T-cell (primary cell): ENCODE measurements at regions not wholly inside any gene's neighbourhood (a gene's known extent, or its start where the extent isn't known, plus 50 kb on each side); places are given as distances from the start of the nearest gene placed in this dataset.
"Not testable (repeated sequence)": the region's sequence is repeated elsewhere in the genome, so short reads cannot be mapped to it uniquely, and the experiment has no call there.

Source experiments
- ATAC-seq, 4 experiments: fragments of 200-7000 bp in 3 of 4; fragments of 150-1000 bp in 1 of 4; cut with Tn5 transposase; replicated peaks in 1 of 4; 1 replicate in 3 of 4; 2 replicates in 1 of 4; pipeline ENCODE4 v1.10.0; 2021; ENCODE audit warnings: moderate library complexity in 3 of 4, mild to moderate bottlenecking in 2 of 4, moderate number of reproducible peaks in 1 of 4
- CTCF ChIA-PET, 2 donors: fragments of 300-600 bp; sonication (Branson Sonifier 250); formaldehyde crosslinking; loops; one replicate each; lab custom pipeline; 2022; ENCODE audit warnings: antibody characterized with exemption in 2 of 2; lab: Charles Lee
- POLR2A ChIA-PET, 2 donors: fragments of 300-600 bp; sonication (Branson Sonifier 250); formaldehyde crosslinking; loops; one replicate each; lab custom pipeline; 2022; ENCODE audit warnings: antibody characterized with exemption in 2 of 2; lab: Charles Lee
- DNase-seq, 35 experiments: peaks; one replicate each; pipeline versions ENCODE4 v3.0.0 to v3.0.0-alpha.2; 2013 to 2023
- H3K27ac ChIP-seq: one replicate; pipeline ENCODE4 v1.5.1; 2013; ENCODE audit warnings: low read length
- H3K27me3 ChIP-seq, 2 experiments: replicated peaks in 1 of 2; 1 replicate in 1 of 2; 2 replicates in 1 of 2; pipeline versions ENCODE4 v1.6.1 to v1.7.0; 2013; ENCODE audit warnings: low read length in 1 of 2, mixed read lengths in 1 of 2; ENCODE audit not compliant: control insufficient read depth in 2 of 2, insufficient read depth in 2 of 2; ENCODE audit errors: extremely low read depth in 1 of 2
- H3K36me3 ChIP-seq, 2 donors: 1 replicate in 1 of 2; 2 replicates in 1 of 2; pipeline versions ENCODE4 v1.6.1 to v1.7.0; 2013; ENCODE audit warnings: low read length in 1 of 2; ENCODE audit not compliant: control insufficient read depth in 2 of 2, insufficient read depth in 1 of 2; ENCODE audit errors: extremely low read depth in 1 of 2
- H3K4me1 ChIP-seq, 2 experiments: 1 replicate in 1 of 2; 2 replicates in 1 of 2; pipeline versions ENCODE4 v1.6.1 to v1.7.0; 2013; ENCODE audit warnings: low read length in 2 of 2, mixed read lengths in 1 of 2; ENCODE audit not compliant: insufficient read depth in 2 of 2, control insufficient read depth in 1 of 2; ENCODE audit errors: extremely low read depth in 1 of 2
- H3K4me3 ChIP-seq, 2 donors: 1 replicate in 1 of 2; 2 replicates in 1 of 2; pipeline versions ENCODE4 v1.5.1 to v1.7.0; 2013; ENCODE audit warnings: mild to moderate bottlenecking in 2 of 2, low read length in 1 of 2, moderate library complexity in 1 of 2; ENCODE audit not compliant: control insufficient read depth in 1 of 2; ENCODE audit errors: extremely low read depth in 1 of 2
- H3K9me3 ChIP-seq: 2 replicates; pipeline ENCODE4 v1.7.0; 2013
- H3K27ac Mint-ChIP-seq, 2 donors: one replicate each; pipeline ENCODE4 v1.8.0; 2020 to 2021; ENCODE audit warnings: mild to moderate bottlenecking in 2 of 2, mixed read lengths in 2 of 2
- H3K27me3 Mint-ChIP-seq, 2 donors: one replicate each; pipeline ENCODE4 v1.8.0; 2021 to 2022; ENCODE audit warnings: mixed read lengths in 2 of 2
- H3K36me3 Mint-ChIP-seq: one replicate; pipeline ENCODE4 v1.8.0; 2021; ENCODE audit warnings: mixed read lengths
- H3K4me1 Mint-ChIP-seq, 3 donors: one replicate each; pipeline ENCODE4 v1.8.0; 2020 to 2022; ENCODE audit warnings: mixed read lengths in 3 of 3, mild to moderate bottlenecking in 1 of 3
- H3K4me3 Mint-ChIP-seq, 3 donors: one replicate each; pipeline ENCODE4 v1.8.0; 2020 to 2022; ENCODE audit warnings: mild to moderate bottlenecking in 3 of 3, mixed read lengths in 3 of 3, moderate library complexity in 3 of 3
- H3K9me3 Mint-ChIP-seq, 3 donors: one replicate each; pipeline ENCODE4 v1.8.0; 2020 to 2022; ENCODE audit warnings: mixed read lengths in 3 of 3
- WGBS: methylation state at CpG from one replicate; pipeline ENCODE4 v1.1.5; 2013; ENCODE audit warnings: missing lambda C conversion rate; ENCODE audit not compliant: insufficient coverage; 5-methylcytosine and 5-hydroxymethylcytosine counted together

DNA sequence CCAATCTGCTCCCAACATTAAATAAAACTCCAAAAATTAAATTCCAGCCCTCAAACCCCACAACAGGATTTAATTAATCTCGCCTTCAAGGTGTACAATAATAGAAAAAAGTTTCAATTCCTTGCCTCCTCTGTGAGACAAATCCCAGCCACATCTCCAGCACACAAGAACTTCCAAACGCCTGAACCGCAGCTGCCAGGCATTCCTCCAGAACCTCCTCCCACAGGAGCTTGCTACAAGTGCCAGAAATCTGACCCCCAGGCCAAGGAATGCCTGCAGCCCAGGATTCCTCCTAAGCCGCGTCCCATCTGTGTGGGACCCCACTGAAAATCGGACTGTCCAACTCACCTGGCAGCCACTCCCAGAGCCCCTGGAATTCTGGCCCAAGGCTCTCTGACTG lies 94.5 kb upstream of the RAB4A start:
- POLR2A ChIA-PET, ATAC-seq, H3K27ac ChIP-seq, H3K4me3 Mint-ChIP-seq, H3K36me3 Mint-ChIP-seq, CTCF ChIA-PET, H3K27ac Mint-ChIP-seq, H3K27me3 ChIP-seq, H3K9me3 ChIP-seq, H3K27me3 Mint-ChIP-seq, DNase-seq, H3K9me3 Mint-ChIP-seq, H3K4me3 ChIP-seq, H3K4me1 ChIP-seq, H3K4me1 Mint-ChIP-seq, H3K36me3 ChIP-seq: not testable (repeated sequence)
- WGBS, result 73% methylated on average over 3 of the region's 6 CpGs

DNA sequence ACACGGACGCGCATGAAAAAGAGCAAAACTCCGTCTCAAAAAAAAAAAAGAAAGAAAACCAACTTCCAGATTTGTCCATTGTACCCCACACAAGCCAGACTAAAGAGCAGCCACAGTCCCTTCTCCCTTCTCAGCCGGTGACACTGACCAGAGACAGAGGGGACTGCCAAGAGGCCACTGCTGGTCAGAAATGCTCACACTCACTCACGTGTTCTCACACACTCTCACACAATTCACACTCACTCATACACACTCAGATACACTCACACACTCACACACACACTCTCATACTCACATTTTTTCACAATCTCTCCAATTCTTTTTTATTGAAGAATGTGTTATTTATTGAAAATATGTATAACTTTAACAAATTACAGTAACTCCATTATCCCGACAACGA lies 90.8 kb upstream of the RAB4A start:
- POLR2A ChIA-PET, result no interaction called here
- WGBS, result 92% methylated on average over 5 of the region's 8 CpGs
- CTCF ChIA-PET, result no interaction called here

DNA sequence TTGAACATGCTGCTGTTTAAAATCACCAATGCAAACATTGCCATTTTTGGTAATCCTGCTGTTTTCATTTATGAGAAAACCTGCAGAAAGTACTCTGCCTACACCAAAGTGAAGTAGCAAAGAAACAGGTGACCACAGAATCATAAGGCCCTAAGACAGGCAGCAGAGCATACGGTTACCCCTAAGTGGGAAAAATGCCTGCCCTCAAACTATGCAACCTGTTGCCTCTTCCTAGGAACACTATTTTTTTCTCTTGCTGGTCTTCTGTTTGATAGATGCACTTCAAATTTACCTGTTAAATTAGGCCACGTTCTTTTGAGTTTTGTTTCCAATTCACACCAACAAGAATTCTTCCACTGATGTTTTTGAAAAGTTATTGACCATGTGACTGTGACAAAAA lies 89.5 kb upstream of the RAB4A start:
- H3K27me3 ChIP-seq, result no peaks in the 10 kb centered on the region
- CTCF ChIA-PET, result no interaction called here
- no peak for DNase-seq
- POLR2A ChIA-PET, result no interaction called here
- no peak for ATAC-seq
- no peaks in the 10 kb centered on the region for H3K9me3 ChIP-seq
- H3K27me3 Mint-ChIP-seq, result peaks cover 2 to 5% of the 10 kb centered on the region in 2 donors
- H3K27ac Mint-ChIP-seq, result no peak overlapping the region
- H3K27ac ChIP-seq, result no peak overlapping the region
- WGBS, result 82% methylated on average over 1 of the region's 2 CpGs
- H3K36me3 Mint-ChIP-seq, result no peaks in the 10 kb centered on the region
- no peaks in the 10 kb centered on the region for H3K36me3 ChIP-seq
- H3K4me3 Mint-ChIP-seq, result no peak overlapping the region
- no peaks in the 10 kb centered on the region for H3K9me3 Mint-ChIP-seq
- H3K4me1 ChIP-seq, result peaks cover 0 to 2% of the 10 kb centered on the region in 2 experiments
- peaks cover 1 to 7% (median 5%) of the 10 kb centered on the region in 3 donors for H3K4me1 Mint-ChIP-seq
- no peak overlapping the region for H3K4me3 ChIP-seq

More for the DNA sequence above, 90.8 kb upstream of the RAB4A start:
- H3K27ac ChIP-seq, result no peak overlapping the region
- no peaks in the 10 kb centered on the region for H3K36me3 ChIP-seq
- peaks cover 2 to 5% of the 10 kb centered on the region in 2 donors for H3K27me3 Mint-ChIP-seq
- no peaks in the 10 kb centered on the region for H3K9me3 Mint-ChIP-seq
- H3K4me3 Mint-ChIP-seq, result no peak overlapping the region
- no peaks in the 10 kb centered on the region for H3K27me3 ChIP-seq
- DNase-seq (no peak), ATAC-seq (no peak)
- H3K4me3 ChIP-seq, result no peak overlapping the region
- no peaks in the 10 kb centered on the region for H3K9me3 ChIP-seq
- H3K36me3 Mint-ChIP-seq, result no peaks in the 10 kb centered on the region
- H3K27ac Mint-ChIP-seq, result no peak overlapping the region
- H3K4me1 Mint-ChIP-seq, result peaks cover 0 to 4% (median 0%) of the 10 kb centered on the region in 3 donors
- no peaks in the 10 kb centered on the region for H3K4me1 ChIP-seq

DNA sequence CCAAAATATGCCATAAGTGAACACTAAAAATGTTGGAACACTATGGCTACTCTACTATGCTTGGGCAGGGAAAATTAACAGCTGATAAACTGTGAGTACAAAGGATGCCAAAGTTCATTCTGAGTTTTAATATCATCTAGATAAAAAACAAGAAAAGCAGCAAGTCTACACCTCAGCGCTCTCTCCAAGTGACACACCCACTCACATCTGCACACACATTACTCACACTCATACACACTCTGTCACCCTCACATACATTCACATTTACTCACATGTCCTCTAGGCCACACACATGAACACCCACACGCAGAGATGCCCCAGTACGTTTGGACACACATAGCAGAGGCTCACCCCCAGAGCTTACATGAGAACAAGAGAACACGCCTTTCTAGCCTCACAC lies 87.3 kb upstream of the RAB4A start:
- ATAC-seq (no peak), DNase-seq (no peak)
- no peaks in the 10 kb centered on the region for H3K27me3 ChIP-seq
- no peak overlapping the region for H3K4me3 Mint-ChIP-seq
- no peaks in the 10 kb centered on the region for H3K36me3 ChIP-seq
- WGBS, result 95% methylated on average over 3 of the region's 4 CpGs
- peaks cover 2 to 5% of the 10 kb centered on the region in 2 donors for H3K27me3 Mint-ChIP-seq
- H3K9me3 ChIP-seq, result no peaks in the 10 kb centered on the region
- H3K4me1 ChIP-seq, result peaks cover 0 to 6% of the 10 kb centered on the region in 2 experiments
- H3K27ac ChIP-seq, result no peak overlapping the region
- H3K36me3 Mint-ChIP-seq, result no peaks in the 10 kb centered on the region
- CTCF ChIA-PET, result interaction anchor here in 1 of 2 donors (0.5 kb wide), 1 partner anchor 127 kb away, joined by 3 read pairs; no protein-coding TSS in a partner anchor
- POLR2A ChIA-PET, result no interaction called here
- H3K4me1 Mint-ChIP-seq, result peaks cover 4 to 10% (median 10%) of the 10 kb centered on the region in 3 donors
- H3K9me3 Mint-ChIP-seq, result no peaks in the 10 kb centered on the region
- no peak overlapping the region for H3K27ac Mint-ChIP-seq
- H3K4me3 ChIP-seq, result no peak overlapping the region

DNA sequence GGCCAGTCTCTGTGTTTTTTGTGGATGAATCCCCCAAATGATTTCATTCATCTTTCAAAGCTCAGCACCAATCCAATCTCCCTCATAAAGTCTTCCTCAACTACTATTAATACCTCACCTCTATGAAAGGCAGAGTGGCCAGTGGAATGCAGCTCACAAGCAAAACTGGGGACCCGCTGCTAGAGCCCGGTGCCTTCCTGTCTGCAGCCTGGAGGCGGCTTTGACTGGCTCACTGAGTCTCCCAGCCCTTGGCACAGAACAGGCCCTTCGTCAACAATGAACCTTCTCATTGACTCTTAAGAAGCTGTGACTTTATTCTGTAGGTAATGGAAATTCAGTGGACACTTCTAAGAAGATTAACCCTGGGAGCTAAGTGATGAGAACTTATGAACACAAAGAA lies 86.8 kb upstream of the RAB4A start:
- DNase-seq (no peak), ATAC-seq (no peak)
- Mint-ChIP-seq H3K27me3 (peaks cover 2 to 5% of the 10 kb centered on the region in 2 donors), H3K9me3 (no peaks in the 10 kb centered on the region), H3K4me1 (peaks cover 4 to 10% (median 10%) of the 10 kb centered on the region in 3 donors), H3K36me3 (no peaks in the 10 kb centered on the region), H3K4me3 (no peak overlapping the region), H3K27ac (no peak overlapping the region)
- no peak overlapping the region for H3K27ac ChIP-seq
- peaks cover 0 to 6% of the 10 kb centered on the region in 2 experiments for H3K4me1 ChIP-seq
- H3K4me3 ChIP-seq, result no peak overlapping the region
- H3K9me3 ChIP-seq, result no peaks in the 10 kb centered on the region
- CTCF ChIA-PET, result interaction anchor here in 1 of 2 donors (0.5 kb wide), 1 partner anchor 127 kb away, joined by 3 read pairs; no protein-coding TSS in a partner anchor
- H3K27me3 ChIP-seq, result no peaks in the 10 kb centered on the region
- 100% methylated on average over 1 of the region's 4 CpGs for WGBS
- no peaks in the 10 kb centered on the region for H3K36me3 ChIP-seq
- POLR2A ChIA-PET, result no interaction called here

DNA sequence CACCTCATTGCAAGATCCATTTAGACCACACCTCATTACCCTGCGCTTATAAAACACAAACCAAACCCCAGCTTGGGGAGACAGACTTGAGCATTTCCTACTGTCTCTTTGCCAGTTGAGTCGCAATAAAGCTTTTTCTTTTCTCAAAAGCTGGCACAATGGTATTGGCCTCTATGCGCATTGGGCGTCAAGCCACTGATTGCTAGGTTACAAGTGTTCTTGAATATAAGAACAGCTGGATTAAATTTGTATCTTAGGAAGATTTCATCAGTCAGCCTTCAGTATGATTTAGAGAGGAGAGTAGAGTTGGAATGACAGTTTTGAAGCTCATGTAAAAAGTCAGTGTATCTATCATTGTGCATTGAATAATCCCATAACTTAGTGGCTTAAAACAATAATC lies 84.9 kb upstream of the RAB4A start:
- H3K9me3 ChIP-seq, result no peaks in the 10 kb centered on the region
- Mint-ChIP-seq H3K27me3 (peaks cover 2 to 5% of the 10 kb centered on the region in 2 donors), H3K36me3 (no peaks in the 10 kb centered on the region), H3K27ac (no peak overlapping the region), H3K4me3 (no peak overlapping the region), H3K4me1 (peaks cover 4 to 10% (median 10%) of the 10 kb centered on the region in 3 donors), H3K9me3 (no peaks in the 10 kb centered on the region)
- no peak overlapping the region for H3K27ac ChIP-seq
- 92% methylated on average over 2 of the region's 4 CpGs for WGBS
- H3K4me1 ChIP-seq, result peaks cover 0 to 6% of the 10 kb centered on the region in 2 experiments
- ChIA-PET POLR2A (interaction anchor here (0.5 to 0.7 kb wide), 3 partner anchors 36 to 862 kb away, joined by 3 to 5 read pairs (median 3); no protein-coding TSS in a partner anchor), CTCF (interaction anchor here in 1 of 2 donors (0.7 kb wide), 1 partner anchor 43 kb away, joined by 3 read pairs; no protein-coding TSS in a partner anchor)
- H3K27me3 ChIP-seq, result no peaks in the 10 kb centered on the region
- H3K4me3 ChIP-seq, result no peak overlapping the region
- DNase-seq, result no peak
- H3K36me3 ChIP-seq, result no peaks in the 10 kb centered on the region
- no peak for ATAC-seq
